Ishikawa (cell line): ENCODE measurements at regions not wholly inside any gene's neighbourhood (a gene's known extent, or its start where the extent isn't known, plus 50 kb on each side); places are given as distances from the start of the nearest gene placed in this dataset.

Source experiments
- EP300 ChIP-seq: IDR thresholded peaks from 2 replicates; pipeline ENCODE4 v1.6.1; 2012; ENCODE audit warnings: borderline replicate concordance
- FOXM1 ChIP-seq: IDR thresholded peaks from 2 replicates; pipeline ENCODE4 v1.6.1; 2012; ENCODE audit warnings: low read depth, borderline replicate concordance
- TAF1 ChIP-seq: IDR thresholded peaks from 2 replicates; pipeline ENCODE4 v1.6.1; 2012; ENCODE audit warnings: low read depth, mild to moderate bottlenecking
- TCF12 ChIP-seq: IDR thresholded peaks from 2 replicates; pipeline ENCODE4 v1.6.1; 2012; ENCODE audit warnings: low read depth

- TF ChIP-seq FOXM1, result no peak
- no peak for TF ChIP-seq EP300
- TF ChIP-seq TAF1, result no peak
- no peak for TF ChIP-seq TCF12
Observed at GRCh38 chrX:117455787-117456186, 660.8 kb downstream of the KLHL13 start.
